ENCODE measurements at regions not wholly inside any gene's neighbourhood (a gene's known extent, or its start where the extent isn't known, plus 50 kb on each side); places are given as distances from the start of the nearest gene placed in this dataset.

- TF ChIP-seq CTCF (IDR thresholded peaks at IDR 0.05) (no peak), POLR2A (IDR thresholded peaks at IDR 0.05) (no peak)
Observed at GRCh38 chr14:34262127-34262910, 199.7 kb downstream of the SPTSSA start.

Data from heart left ventricle (tissue), 13 donors.